ENCODE measurements at regions not wholly inside any gene's neighbourhood (a gene's known extent, or its start where the extent isn't known, plus 50 kb on each side); places are given as distances from the start of the nearest gene placed in this dataset.

- ChIA-PET POLR2A (no interaction called here), CTCF (no interaction called here)
Measured at GRCh38 chr4:124199755-124200154, 512.8 kb downstream of the ANKRD50 start.

DNA sequence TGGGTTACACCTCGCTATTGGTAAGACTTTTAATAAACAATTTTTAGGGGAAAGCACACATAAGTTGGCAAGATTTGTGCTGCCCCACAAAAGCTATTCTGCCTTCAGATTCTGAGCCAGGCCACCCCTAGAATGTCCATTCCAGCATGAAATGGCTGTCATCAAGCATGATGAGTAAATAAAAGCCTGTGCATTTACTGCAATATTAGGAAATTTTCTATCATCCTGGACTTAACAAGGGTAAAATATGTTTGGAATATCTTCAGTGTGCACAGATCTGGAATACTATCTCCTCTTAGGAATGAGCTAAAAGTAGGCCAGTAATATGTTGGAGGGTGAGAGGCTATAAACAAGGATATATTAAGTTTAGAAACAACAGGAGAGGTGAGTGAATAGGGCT is 510.9 kb downstream of the ANKRD50 start:
- no peak overlapping the region for H3K4me3 ChIP-seq (ENCODE audit: low read depth, low read length)
- DNase-seq (ENCODE audit: low read depth, low spot score): no peak
- ChIA-PET CTCF (interaction anchor here (1.2 to 1.6 kb wide), 2 partner anchors 10 to 11 kb away, joined by 3 to 5 read pairs; no protein-coding TSS in a partner anchor), POLR2A (no interaction called here)
- TF ChIP-seq, protein P1, sequence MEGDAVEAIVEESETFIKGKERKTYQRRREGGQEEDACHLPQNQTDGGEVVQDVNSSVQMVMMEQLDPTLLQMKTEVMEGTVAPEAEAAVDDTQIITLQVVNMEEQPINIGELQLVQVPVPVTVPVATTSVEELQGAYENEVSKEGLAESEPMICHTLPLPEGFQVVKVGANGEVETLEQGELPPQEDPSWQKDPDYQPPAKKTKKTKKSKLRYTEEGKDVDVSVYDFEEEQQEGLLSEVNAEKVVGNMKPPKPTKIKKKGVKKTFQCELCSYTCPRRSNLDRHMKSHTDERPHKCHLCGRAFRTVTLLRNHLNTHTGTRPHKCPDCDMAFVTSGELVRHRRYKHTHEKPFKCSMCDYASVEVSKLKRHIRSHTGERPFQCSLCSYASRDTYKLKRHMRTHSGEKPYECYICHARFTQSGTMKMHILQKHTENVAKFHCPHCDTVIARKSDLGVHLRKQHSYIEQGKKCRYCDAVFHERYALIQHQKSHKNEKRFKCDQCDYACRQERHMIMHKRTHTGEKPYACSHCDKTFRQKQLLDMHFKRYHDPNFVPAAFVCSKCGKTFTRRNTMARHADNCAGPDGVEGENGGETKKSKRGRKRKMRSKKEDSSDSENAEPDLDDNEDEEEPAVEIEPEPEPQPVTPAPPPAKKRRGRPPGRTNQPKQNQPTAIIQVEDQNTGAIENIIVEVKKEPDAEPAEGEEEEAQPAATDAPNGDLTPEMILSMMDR (IDR thresholded peaks at IDR 0.05; ENCODE audit: insufficient read depth, low read length, missing control alignments): no peak

More at GRCh38 chr4:124199755-124200154, 512.8 kb downstream of the ANKRD50 start:
- H3K4me3 ChIP-seq (ENCODE audit: low read depth, low read length): no peak overlapping the region
- no peak for DNase-seq (ENCODE audit: low read depth, low spot score)
- TF ChIP-seq, protein P1 (IDR thresholded peaks at IDR 0.05; ENCODE audit: insufficient read depth, low read length, missing control alignments): no peak

DNA sequence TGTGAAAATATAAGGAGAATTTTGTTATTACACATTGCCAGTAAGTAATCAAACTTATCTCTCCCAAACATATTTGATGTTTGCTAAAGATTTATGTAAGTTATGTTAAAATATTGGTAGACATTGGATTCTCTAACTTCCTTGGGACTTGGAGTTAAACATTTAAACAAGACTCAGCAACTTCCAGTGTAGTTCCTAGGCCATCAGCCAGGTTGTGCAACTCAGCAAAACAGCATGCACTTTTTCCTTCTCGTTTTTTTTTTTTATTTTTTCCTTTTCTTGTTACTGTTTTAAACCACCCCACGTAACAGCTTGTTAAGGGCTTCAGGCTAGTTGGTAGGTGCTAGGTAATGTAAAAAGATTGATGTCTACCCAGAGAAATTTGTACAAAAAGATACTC is 510.4 kb downstream of the ANKRD50 start:
- no peak for DNase-seq (ENCODE audit: low read depth, low spot score)
- H3K4me3 ChIP-seq (ENCODE audit: low read depth, low read length): no peak overlapping the region
- ChIA-PET CTCF (interaction anchor here (1.2 to 1.6 kb wide), 2 partner anchors 9 to 11 kb away, joined by 3 to 5 read pairs; no protein-coding TSS in a partner anchor), POLR2A (no interaction called here)
- TF ChIP-seq, protein P1 (IDR thresholded peaks at IDR 0.05; ENCODE audit: insufficient read depth, low read length, missing control alignments): no peak

DNA sequence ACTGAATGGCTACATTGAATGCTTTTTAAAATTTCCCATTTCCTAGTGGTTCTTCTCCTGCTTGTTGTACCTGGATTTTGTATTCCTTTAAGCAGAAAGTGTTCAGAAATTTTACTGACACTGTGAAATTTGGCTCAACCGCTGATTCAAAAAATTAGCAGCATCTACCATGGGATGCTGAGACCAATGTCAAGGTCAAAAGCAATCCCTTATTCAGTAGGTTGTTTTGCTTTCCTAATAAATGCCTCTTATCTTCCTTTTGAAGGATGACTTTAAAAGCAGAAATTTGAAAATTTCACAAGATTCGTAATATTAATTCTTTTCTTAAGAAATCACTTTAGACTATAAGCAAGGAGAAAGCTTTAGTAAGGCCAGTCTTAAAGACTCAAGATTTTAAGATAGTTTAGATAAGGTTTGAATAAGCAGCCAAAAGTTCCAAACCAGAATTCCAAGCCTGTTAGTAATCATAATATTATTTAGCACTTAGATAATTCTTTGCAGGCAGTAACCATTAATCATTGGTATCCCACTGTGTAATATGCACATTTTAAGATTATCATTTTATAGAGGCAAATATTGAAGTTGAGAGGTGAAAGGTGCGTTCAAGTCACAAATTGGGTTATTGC is 508.8 kb downstream of the ANKRD50 start:
- no peak overlapping the region for H3K4me3 ChIP-seq (ENCODE audit: low read depth, low read length)
- ChIA-PET CTCF (no interaction called here), POLR2A (no interaction called here)
- DNase-seq (ENCODE audit: low read depth, low spot score): peak; percentile 45
- TF ChIP-seq, protein P1 (IDR thresholded peaks at IDR 0.05; ENCODE audit: insufficient read depth, low read length, missing control alignments): no peak

DNA sequence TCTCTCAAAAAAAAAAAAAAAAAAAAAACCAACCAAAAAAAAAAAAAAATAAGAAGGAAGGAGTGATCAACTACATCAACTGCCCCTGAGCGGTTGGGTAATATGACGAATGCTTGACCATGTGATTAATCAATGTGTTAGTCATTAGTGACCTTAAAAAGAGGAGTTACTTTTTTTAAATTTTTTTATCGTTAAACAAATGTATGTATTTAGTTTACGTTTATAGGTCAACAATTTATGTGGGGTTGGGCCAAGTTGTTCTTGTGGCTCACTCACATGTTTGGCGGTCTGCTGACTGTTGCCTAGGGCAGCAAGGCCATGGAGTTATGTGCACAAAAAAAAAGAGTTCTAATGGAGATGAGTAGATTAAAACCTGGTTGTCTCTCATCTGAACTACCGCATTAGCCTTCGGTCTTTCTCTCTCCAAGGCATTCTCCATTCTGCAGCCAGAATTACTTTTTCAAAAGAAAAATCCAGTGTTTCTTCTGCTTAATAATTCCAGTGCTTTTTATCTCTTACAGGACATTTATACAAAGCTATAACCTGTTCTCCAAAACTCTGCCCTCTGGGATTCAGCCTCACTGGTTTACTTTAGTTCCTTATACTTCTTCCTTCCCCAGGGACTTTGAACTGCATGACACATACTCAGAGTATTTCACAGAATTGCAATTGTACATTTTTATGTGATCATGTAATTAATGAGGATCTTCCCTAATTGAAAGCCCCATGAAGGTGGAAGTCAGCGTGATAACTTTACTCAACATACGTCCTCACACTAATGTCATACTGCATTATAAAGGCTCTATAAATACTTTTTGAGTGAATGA is 505.5 kb downstream of the ANKRD50 start:
- no peak overlapping the region for H3K4me3 ChIP-seq (ENCODE audit: low read depth, low read length)
- TF ChIP-seq, protein P1 (IDR thresholded peaks at IDR 0.05; ENCODE audit: insufficient read depth, low read length, missing control alignments): no peak
- ChIA-PET POLR2A (interaction anchor here (0.7 kb wide), 1 partner anchor 9 kb away, joined by 4 read pairs; no protein-coding TSS in a partner anchor), CTCF (no interaction called here)
- DNase-seq (ENCODE audit: low read depth, low spot score): no peak

- CTCF ChIA-PET: no interaction called here
- no peak overlapping the region for H3K4me3 ChIP-seq (ENCODE audit: low read depth, low read length)
- POLR2A ChIA-PET: no interaction called here
- TF ChIP-seq, protein P1 (IDR thresholded peaks at IDR 0.05; ENCODE audit: insufficient read depth, low read length, missing control alignments): no peak
- DNase-seq (ENCODE audit: low read depth, low spot score): no peak
Measured at GRCh38 chr4:124209211-124209610, 503.3 kb downstream of the ANKRD50 start.
